IMR-90 (cell line): ENCODE measurements at regions not wholly inside any gene's neighbourhood (a gene's known extent, or its start where the extent isn't known, plus 50 kb on each side); places are given as distances from the start of the nearest gene placed in this dataset.

Experiments used
- ATAC-seq: fragments of 200-7000 bp; cut with Tn5 transposase; 2 replicates; pipeline ENCODE4 v1.9.1; 2020; ENCODE audit warnings: low read depth, mild to moderate bottlenecking, moderate library complexity
- BruUV-seq: library from RNA; stranded (reverse); fragments of 400-500 nt; replicated peaks from 2 replicates; lab custom pipeline; 2021; lab: Mats Ljungman, UMichigan
- CTCF ChIA-PET: fragments of 300-600 bp; formaldehyde crosslinking; extraction: SDS; loops from one replicate; lab custom pipeline; 2021; ENCODE audit warnings: antibody characterized with exemption; lab: Yijun Ruan, JAX
- POLR2A ChIA-PET: fragments of 300-600 bp; sonication (Branson Sonifier 250); formaldehyde crosslinking; loops from one replicate; lab custom pipeline; 2022; ENCODE audit warnings: antibody characterized with exemption; ENCODE audit not compliant: unreplicated experiment; lab: Charles Lee
- DNase-seq: peaks from one replicate; pipeline ENCODE4 v3.0.0; 2013
- H2AFZ ChIP-seq: replicated peaks from 2 replicates; pipeline ENCODE3; 2013; ENCODE audit warnings: low read length, mild to moderate bottlenecking; ENCODE audit not compliant: poor library complexity
- H2AK5ac ChIP-seq: 2 replicates; pipeline ENCODE4 v1.6.1; 2013; ENCODE audit warnings: low read depth, low read length, inconsistent platforms
- H2AK9ac ChIP-seq: replicated peaks from 2 replicates; pipeline ENCODE3; 2013; ENCODE audit warnings: mild to moderate bottlenecking, low read depth, low read length, moderate library complexity; ENCODE audit not compliant: poor library complexity
- H2BK120ac ChIP-seq: 2 replicates; pipeline ENCODE4 v1.6.1; 2013; ENCODE audit warnings: low read depth, low read length, inconsistent platforms
- H2BK15ac ChIP-seq: 3 replicates; pipeline ENCODE4 v1.6.1; 2013; ENCODE audit warnings: low read depth, low read length, inconsistent platforms
- H2BK20ac ChIP-seq: 2 replicates; pipeline ENCODE4 v1.6.1; 2013; ENCODE audit warnings: low read depth, mild to moderate bottlenecking, inconsistent platforms, low read length, moderate library complexity
- H2BK5ac ChIP-seq: 2 replicates; pipeline ENCODE4 v1.6.1; 2013; ENCODE audit warnings: mild to moderate bottlenecking, low read depth, low read length, inconsistent platforms; ENCODE audit not compliant: poor library complexity, severe bottlenecking
- H3K14ac ChIP-seq: replicated peaks from 2 replicates; pipeline ENCODE4 v1.6.1; 2013; ENCODE audit warnings: low read depth, low read length, inconsistent platforms
- H3K18ac ChIP-seq: 2 replicates; pipeline ENCODE4 v1.6.1; 2013; ENCODE audit warnings: low read depth, low read length, control low read depth
- H3K23ac ChIP-seq: 2 replicates; pipeline ENCODE4 v1.6.1; 2013; ENCODE audit warnings: low read depth, low read length, inconsistent platforms
- H3K27ac ChIP-seq: 2 replicates; pipeline ENCODE4 v1.5.1; 2013; ENCODE audit warnings: mild to moderate bottlenecking, control low read depth, low read length; ENCODE audit not compliant: insufficient read depth
- H3K27me3 ChIP-seq: 2 replicates; pipeline ENCODE4 v1.6.1; 2013; ENCODE audit warnings: low read length; ENCODE audit not compliant: control insufficient read depth, insufficient read depth
- H3K36me3 ChIP-seq: 2 replicates; pipeline ENCODE4 v1.6.1; 2013; ENCODE audit warnings: low read length, mixed read lengths; ENCODE audit not compliant: control insufficient read depth, insufficient read depth
- H3K4ac ChIP-seq: 2 replicates; pipeline ENCODE4 v1.6.1; 2013; ENCODE audit warnings: low read depth, low read length, inconsistent platforms
- H3K4me1 ChIP-seq: 2 replicates; pipeline ENCODE4 v1.6.1; 2013; ENCODE audit warnings: low read length, mixed read lengths; ENCODE audit not compliant: control insufficient read depth, insufficient read depth
- H3K4me2 ChIP-seq: 2 replicates; pipeline ENCODE4 v1.6.1; 2013; ENCODE audit warnings: low read depth, mild to moderate bottlenecking, control low read depth, low read length, moderate library complexity
- H3K4me3 ChIP-seq: 2 replicates; pipeline ENCODE4 v1.5.1; 2013; ENCODE audit warnings: low read depth, mild to moderate bottlenecking, control low read depth, low read length, moderate library complexity; ENCODE audit not compliant: insufficient read depth
- H3K56ac ChIP-seq: 2 replicates; pipeline ENCODE4 v1.6.1; 2013; ENCODE audit warnings: low read length, inconsistent platforms; ENCODE audit not compliant: insufficient read depth; ENCODE audit errors: extremely low read depth
- H3K79me1 ChIP-seq, 2 experiments: 2 replicates each; pipeline ENCODE4 v1.6.1; 2013; ENCODE audit warnings: low read length in 2 of 2, inconsistent platforms in 1 of 2, low read depth in 1 of 2
- H3K9ac ChIP-seq: 2 replicates; pipeline ENCODE4 v1.6.1; 2013; ENCODE audit warnings: low read depth, low read length, control low read depth
- H3K9me1 ChIP-seq: 2 replicates; pipeline ENCODE4 v1.6.1; 2013; ENCODE audit warnings: low read length, inconsistent platforms; ENCODE audit not compliant: insufficient read depth
- H3K9me3 ChIP-seq: 2 replicates; pipeline ENCODE4 v1.6.1; 2013; ENCODE audit warnings: low read length; ENCODE audit not compliant: control insufficient read depth, insufficient read depth
- H4K20me1 ChIP-seq: 2 replicates; pipeline ENCODE4 v1.6.1; 2013; ENCODE audit warnings: low read length, inconsistent platforms; ENCODE audit not compliant: insufficient read depth
- H4K5ac ChIP-seq: 2 replicates; pipeline ENCODE4 v1.6.1; 2013; ENCODE audit warnings: mild to moderate bottlenecking, low read depth, low read length, control low read depth
- H4K8ac ChIP-seq, 2 experiments: 2 replicates each; pipeline ENCODE4 v1.6.1; 2013; ENCODE audit warnings: low read depth in 2 of 2, low read length in 2 of 2, control low read depth in 1 of 2, inconsistent platforms in 1 of 2
- H4K91ac ChIP-seq: 2 replicates; pipeline ENCODE4 v1.6.1; 2013; ENCODE audit warnings: low read depth, low read length, inconsistent platforms; ENCODE audit not compliant: insufficient read depth
- MAFK ChIP-seq: IDR thresholded peaks from 2 replicates; pipeline ENCODE4 v1.6.1; 2012; ENCODE audit warnings: low read depth, low read length, improper control_type of control experiment
- POLR2A ChIP-seq: IDR thresholded peaks from 2 replicates; pipeline ENCODE4 v1.6.1; 2012; ENCODE audit warnings: mild to moderate bottlenecking, low read depth, low read length
- WGBS, 2 experiments: methylation state at CpG; one replicate each; pipeline versions ENCODE4 v1.1.5 to v1.1.7; 2013; ENCODE audit warnings: missing lambda C conversion rate in 2 of 2; ENCODE audit not compliant: insufficient read length in 1 of 2; ENCODE audit errors: extremely low coverage in 2 of 2; 5-methylcytosine and 5-hydroxymethylcytosine counted together
- dilution Hi-C: fragments of 300-500 bp; cut with HindIII; formaldehyde crosslinking; loops from one replicate; pipeline ENCODE4 v1.14.3; 2018; ENCODE audit warnings: low sequenced_read_pairs; ENCODE audit not compliant: unreplicated experiment
- in situ Hi-C: fragments of 300-500 bp; cut with MboI; formaldehyde crosslinking; loops from 3 replicates; pipeline ENCODE4 v1.14.3; 2019; ENCODE audit warnings: low sequenced_read_pairs, inconsistent platforms, mixed read lengths
- intact Hi-C: fragments of 100-400 bp; cut with micrococcal nuclease; formaldehyde crosslinking; loops from 2 replicates; pipeline ENCODE4 v1.10.0; 2022

DNA sequence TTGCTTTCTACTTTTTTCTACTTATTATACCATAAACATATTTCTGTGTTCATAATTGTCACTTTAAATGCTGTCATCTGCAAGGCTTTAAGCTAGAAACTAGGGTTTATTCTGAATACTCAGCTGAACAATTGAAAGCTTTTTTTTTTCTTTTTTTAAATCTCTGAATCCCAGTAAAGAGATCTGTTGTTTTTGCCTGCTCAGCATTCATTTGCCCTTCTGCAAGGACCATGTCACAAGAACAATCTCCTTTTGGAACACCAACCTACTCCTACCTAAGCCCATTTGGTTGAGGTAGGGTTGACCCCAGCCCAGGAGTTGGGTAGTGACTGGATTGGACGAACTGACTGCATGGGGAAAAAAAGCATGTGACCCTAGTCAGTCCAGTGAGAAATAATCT is 92.6 kb downstream of the MZT1 start:
- DNase-seq = no peak
- dilution Hi-C loops = no loop called here

More for the DNA sequence above, 92.6 kb downstream of the MZT1 start:
- TF ChIP-seq MAFK = peak; percentile 54
- TF ChIP-seq POLR2A = no peak
- no peaks in the 10 kb centered on the region for H3K9me1 ChIP-seq
- no peak overlapping the region for H3K23ac ChIP-seq
- intact Hi-C loops (no loop called here), in situ Hi-C loops (no loop called here)
- no peak overlapping the region for H3K27ac ChIP-seq
- no peak overlapping the region for H2BK15ac ChIP-seq
- no peak overlapping the region for H3K4ac ChIP-seq
- H2BK5ac ChIP-seq = no peak overlapping the region
- no peak overlapping the region for H3K14ac ChIP-seq
- no peaks in the 10 kb centered on the region for H3K36me3 ChIP-seq
- H2AFZ ChIP-seq = no peak overlapping the region
- WGBS, 2 experiments = no CpG with 5 or more reads among the region's 1 CpG
- no peak for ATAC-seq
- H3K4me1 ChIP-seq = no peaks in the 10 kb centered on the region
- no peaks in the 10 kb centered on the region for H3K9me3 ChIP-seq
- no peak overlapping the region for H4K5ac ChIP-seq
- H2AK9ac ChIP-seq = no peak overlapping the region
- no peak overlapping the region for H3K4me3 ChIP-seq
- H3K79me1 ChIP-seq = no peaks in the 10 kb centered on the region
- H2BK20ac ChIP-seq = no peak overlapping the region
- BruUV-seq = no TSS peak
- no peak overlapping the region for H4K8ac ChIP-seq
- no peak overlapping the region for H3K18ac ChIP-seq
- no peak overlapping the region for H3K4me2 ChIP-seq
- POLR2A ChIA-PET = no interaction called here
- H4K91ac ChIP-seq = no peak overlapping the region
- no peak overlapping the region for H2BK120ac ChIP-seq
- no peaks in the 10 kb centered on the region for H3K27me3 ChIP-seq
- no peak overlapping the region for H3K9ac ChIP-seq
- H4K20me1 ChIP-seq = no peaks in the 10 kb centered on the region
- H2AK5ac ChIP-seq = no peak overlapping the region
- CTCF ChIA-PET = interaction anchor here (0.6 kb wide), 1 partner anchor 16 kb away, joined by 3 read pairs; no protein-coding TSS in a partner anchor
- no peak overlapping the region for H3K56ac ChIP-seq
